Endothelial cell (in vitro differentiated cells): ENCODE measurements at regions not wholly inside any gene's neighbourhood (a gene's known extent, or its start where the extent isn't known, plus 50 kb on each side); places are given as distances from the start of the nearest gene placed in this dataset.

Source experiments
- DNase-seq: peaks from one replicate; pipeline ENCODE4 v3.0.0; 2021; ENCODE audit warnings: low spot score
- H3K27ac Mint-ChIP-seq: one replicate; pipeline ENCODE4 v1.8.0; 2021; ENCODE audit warnings: mixed read lengths, inconsistent platforms; ENCODE audit not compliant: unreplicated experiment
- H3K27me3 Mint-ChIP-seq: one replicate; pipeline ENCODE4 v1.8.0; 2021; ENCODE audit warnings: mild to moderate bottlenecking, moderate library complexity, mixed read lengths, inconsistent platforms; ENCODE audit not compliant: unreplicated experiment
- H3K36me3 Mint-ChIP-seq: one replicate; pipeline ENCODE4 v1.8.0; 2021; ENCODE audit warnings: mild to moderate bottlenecking, low read depth, mixed read lengths, inconsistent platforms; ENCODE audit not compliant: unreplicated experiment
- H3K4me1 Mint-ChIP-seq: one replicate; pipeline ENCODE4 v1.8.0; 2021; ENCODE audit warnings: mild to moderate bottlenecking, mixed read lengths, inconsistent platforms; ENCODE audit not compliant: unreplicated experiment
- H3K4me3 Mint-ChIP-seq: one replicate; pipeline ENCODE4 v1.8.0; 2021; ENCODE audit warnings: mild to moderate bottlenecking, mixed read lengths, inconsistent platforms; ENCODE audit not compliant: unreplicated experiment
- H3K9me3 Mint-ChIP-seq: one replicate; pipeline ENCODE4 v1.8.0; 2021; ENCODE audit warnings: mixed read lengths, inconsistent platforms; ENCODE audit not compliant: unreplicated experiment
- CTCF ChIP-seq: fragments of 200-600 bp; sonication (generic); IDR thresholded peaks from one replicate; pipeline ENCODE4 v1.5.0; 2021; ENCODE audit warnings: antibody characterized with exemption; ENCODE audit not compliant: unreplicated experiment

DNA sequence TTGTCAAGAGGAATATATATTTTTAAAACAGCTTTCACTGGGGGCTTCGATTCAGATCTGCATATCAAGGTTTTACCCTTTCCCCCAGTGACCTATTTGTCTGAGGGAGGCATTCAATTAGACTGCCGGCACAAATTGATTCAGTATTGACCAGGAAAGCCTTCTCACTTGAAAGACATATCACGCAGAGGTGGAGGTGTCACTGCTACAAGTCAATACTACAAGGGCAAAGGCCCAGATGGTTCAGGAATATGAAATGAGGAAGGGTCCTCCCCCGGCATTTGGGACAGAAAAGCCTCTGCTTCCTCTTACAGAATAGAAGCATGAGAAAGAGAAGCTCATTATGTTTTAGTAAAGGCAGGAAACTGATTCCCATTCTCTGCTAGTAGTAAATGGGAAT is 383.6 kb downstream of the HNRNPD start:
- Mint-ChIP-seq H3K4me1 (peaks cover 6% of the 10 kb centered on the region), H3K4me3 (no peak overlapping the region), H3K27me3 (peaks cover 1% of the 10 kb centered on the region), H3K27ac (no peak overlapping the region), H3K9me3 (no peaks in the 10 kb centered on the region), H3K36me3 (no peaks in the 10 kb centered on the region)
- no peak for TF ChIP-seq CTCF
- DNase-seq: no peak

DNA sequence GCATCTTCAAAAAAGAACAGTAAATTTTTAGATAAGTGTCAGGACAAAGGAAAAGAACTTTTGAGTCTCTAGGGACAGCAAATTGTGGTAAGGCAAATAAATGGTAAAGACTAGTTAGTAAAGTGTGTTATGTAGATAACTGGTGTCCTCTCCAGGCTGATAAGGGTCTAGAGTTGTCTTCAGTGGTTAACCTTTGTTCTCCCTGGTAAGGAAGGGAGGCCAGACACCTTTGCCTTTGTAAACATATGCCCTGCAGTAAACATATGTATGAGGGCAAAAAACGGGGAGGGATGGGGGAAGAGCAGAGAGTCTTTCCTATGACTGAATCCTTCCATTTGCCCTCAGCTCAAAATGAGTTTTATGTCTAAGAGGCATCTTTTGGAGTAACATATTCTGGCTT is 384.6 kb downstream of the HNRNPD start:
- no peaks in the 10 kb centered on the region for H3K36me3 Mint-ChIP-seq
- no peak for TF ChIP-seq CTCF
- H3K27me3 Mint-ChIP-seq: peaks cover 1% of the 10 kb centered on the region
- no peak overlapping the region for H3K4me3 Mint-ChIP-seq
- H3K9me3 Mint-ChIP-seq: no peaks in the 10 kb centered on the region
- no peak overlapping the region for H3K27ac Mint-ChIP-seq
- DNase-seq: no peak
- peaks cover 6% of the 10 kb centered on the region for H3K4me1 Mint-ChIP-seq

DNA sequence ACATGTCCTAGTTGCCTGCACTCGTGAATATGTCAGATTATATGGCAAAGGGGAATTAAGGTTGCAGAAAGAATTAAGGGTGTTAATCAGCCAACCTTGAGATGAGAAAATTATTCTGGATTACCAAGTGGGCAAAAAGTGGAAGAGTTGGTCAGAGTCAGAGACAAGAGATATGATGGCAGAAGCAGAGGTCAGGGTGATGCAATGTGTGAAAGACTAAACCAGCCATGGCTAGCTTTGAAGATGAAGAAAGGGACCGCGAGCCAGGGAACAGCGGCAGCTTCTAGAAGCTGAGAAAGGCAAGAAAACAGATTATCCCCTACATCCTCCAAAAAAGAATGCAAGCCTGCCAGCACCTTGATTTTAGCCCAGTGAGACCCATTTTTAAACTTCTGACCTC is 385.6 kb downstream of the HNRNPD start:
- no peak for DNase-seq
- Mint-ChIP-seq H3K9me3 (no peaks in the 10 kb centered on the region), H3K27me3 (peaks cover 1% of the 10 kb centered on the region), H3K4me1 (peaks cover 6% of the 10 kb centered on the region), H3K36me3 (no peaks in the 10 kb centered on the region), H3K4me3 (no peak overlapping the region), H3K27ac (no peak overlapping the region)
- TF ChIP-seq CTCF: no peak

DNA sequence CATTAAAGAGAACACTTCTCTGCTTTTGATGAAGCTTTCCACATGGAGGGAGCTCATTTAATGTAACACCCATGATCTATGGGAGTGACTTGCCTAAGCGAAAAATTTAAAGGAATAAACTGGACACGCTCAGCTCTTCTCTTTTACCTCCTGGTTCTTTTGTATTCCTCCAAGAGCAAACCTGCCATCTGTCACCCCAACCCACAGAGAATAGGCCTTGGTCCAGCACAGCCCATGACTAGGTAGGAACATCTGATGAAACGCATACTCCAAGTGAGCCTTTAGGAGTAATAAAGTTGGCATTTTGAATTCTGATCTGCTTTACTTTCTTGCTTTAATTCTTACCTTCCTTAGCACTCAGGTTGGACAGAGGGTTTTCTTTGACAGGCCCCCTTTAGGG is 389.0 kb downstream of the HNRNPD start:
- no peaks in the 10 kb centered on the region for H3K27me3 Mint-ChIP-seq
- no peaks in the 10 kb centered on the region for H3K4me1 Mint-ChIP-seq
- H3K27ac Mint-ChIP-seq: no peak overlapping the region
- H3K9me3 Mint-ChIP-seq: no peaks in the 10 kb centered on the region
- DNase-seq: no peak
- H3K4me3 Mint-ChIP-seq: no peak overlapping the region
- no peak for TF ChIP-seq CTCF
- H3K36me3 Mint-ChIP-seq: no peaks in the 10 kb centered on the region

GRCh38 chr4:81982846-81983540 is 390.8 kb downstream of the HNRNPD start:
- no peaks in the 10 kb centered on the region for H3K36me3 Mint-ChIP-seq
- no peaks in the 10 kb centered on the region for H3K27me3 Mint-ChIP-seq
- no peak for TF ChIP-seq CTCF
- no peaks in the 10 kb centered on the region for H3K9me3 Mint-ChIP-seq
- no peak for DNase-seq
- H3K27ac Mint-ChIP-seq: no peak overlapping the region
- H3K4me1 Mint-ChIP-seq: no peaks in the 10 kb centered on the region
- H3K4me3 Mint-ChIP-seq: no peak overlapping the region
